ENCODE measurements at regions not wholly inside any gene's neighbourhood (a gene's known extent, or its start where the extent isn't known, plus 50 kb on each side); places are given as distances from the start of the nearest gene placed in this dataset.

- H3K27ac ChIP-seq (ENCODE audit: low read depth, low read length): no peak overlapping the region
- no peak overlapping the region for H3K9ac ChIP-seq (ENCODE audit: low read length)
- DNase-seq (ENCODE audit: low read depth) (no peak), FAIRE-seq (no peak)
- no peaks in the 10 kb centered on the region for H3K36me3 ChIP-seq (ENCODE audit: insufficient read depth, low read length)
- H4K20me1 ChIP-seq (ENCODE audit: insufficient read depth, low read length): no peaks in the 10 kb centered on the region
- no peak overlapping the region for H3K4me2 ChIP-seq (ENCODE audit: low read length)
- no peaks in the 10 kb centered on the region for H3K79me2 ChIP-seq (ENCODE audit: insufficient read depth, low read length)
- no peak for TF ChIP-seq CTCF (IDR thresholded peaks at IDR 0.05; ENCODE audit: insufficient read depth, low read depth, low read length)
- no peak for TF ChIP-seq EZH2 (IDR thresholded peaks at IDR 0.05; ENCODE audit: insufficient read depth, low read length)
- H2AFZ ChIP-seq (ENCODE audit: low read depth, low read length): no peak overlapping the region
- Mint-ChIP-seq H3K9me3 (ENCODE audit: unreplicated experiment) (no peaks in the 10 kb centered on the region), H3K4me3 (ENCODE audit: unreplicated experiment) (no peak overlapping the region), H3K36me3 (ENCODE audit: low read depth, unreplicated experiment) (no peaks in the 10 kb centered on the region), H3K27ac (ENCODE audit: unreplicated experiment) (no peak overlapping the region), H3K4me1 (ENCODE audit: low read depth, unreplicated experiment) (no peaks in the 10 kb centered on the region), H3K27me3 (ENCODE audit: low read depth, unreplicated experiment) (no peaks in the 10 kb centered on the region)
- H3K4me3 ChIP-seq (ENCODE audit: insufficient read depth, low read depth, low read length): no peak overlapping the region
- H3K27me3 ChIP-seq (ENCODE audit: insufficient read depth, low read length): no peaks in the 10 kb centered on the region
- H3K4me1 ChIP-seq (ENCODE audit: insufficient read depth, low read length): no peaks in the 10 kb centered on the region
- H3K9me3 ChIP-seq (ENCODE audit: insufficient read depth, low read depth, low read length): no peaks in the 10 kb centered on the region
Measured at GRCh38 chr13:22262001-22262885, 591.4 kb downstream of the FGF9 start.

GRCh38 chr13:22263185-22263584 is 592.3 kb downstream of the FGF9 start:
- H3K36me3 ChIP-seq (ENCODE audit: insufficient read depth, low read length): no peaks in the 10 kb centered on the region
- H3K9ac ChIP-seq (ENCODE audit: low read length): no peak overlapping the region
- TF ChIP-seq EZH2 (IDR thresholded peaks at IDR 0.05; ENCODE audit: insufficient read depth, low read length): no peak
- no peaks in the 10 kb centered on the region for H4K20me1 ChIP-seq (ENCODE audit: insufficient read depth, low read length)
- Mint-ChIP-seq H3K27ac (ENCODE audit: unreplicated experiment) (no peak overlapping the region), H3K4me1 (ENCODE audit: low read depth, unreplicated experiment) (no peaks in the 10 kb centered on the region), H3K4me3 (ENCODE audit: unreplicated experiment) (no peak overlapping the region), H3K27me3 (ENCODE audit: low read depth, unreplicated experiment) (no peaks in the 10 kb centered on the region), H3K36me3 (ENCODE audit: low read depth, unreplicated experiment) (no peaks in the 10 kb centered on the region), H3K9me3 (ENCODE audit: unreplicated experiment) (no peaks in the 10 kb centered on the region)
- no peaks in the 10 kb centered on the region for H3K4me1 ChIP-seq (ENCODE audit: insufficient read depth, low read length)
- H3K4me2 ChIP-seq (ENCODE audit: low read length): no peak overlapping the region
- no peak overlapping the region for H3K4me3 ChIP-seq (ENCODE audit: insufficient read depth, low read depth, low read length)
- no peak for FAIRE-seq
- no peak overlapping the region for H2AFZ ChIP-seq (ENCODE audit: low read depth, low read length)
- H3K9me3 ChIP-seq (ENCODE audit: insufficient read depth, low read depth, low read length): peaks cover 3% of the 10 kb centered on the region
- no peaks in the 10 kb centered on the region for H3K79me2 ChIP-seq (ENCODE audit: insufficient read depth, low read length)
- DNase-seq (ENCODE audit: low read depth): no peak
- H3K27me3 ChIP-seq (ENCODE audit: insufficient read depth, low read length): no peaks in the 10 kb centered on the region
- no peak overlapping the region for H3K27ac ChIP-seq (ENCODE audit: low read depth, low read length)

GRCh38 chr13:22265563-22265962 is 594.7 kb downstream of the FGF9 start:
- DNase-seq (ENCODE audit: low read depth) (no peak), FAIRE-seq (no peak)
- H3K4me3 Mint-ChIP-seq (ENCODE audit: unreplicated experiment): no peak overlapping the region
- Histone ChIP-seq H3K27me3 (ENCODE audit: insufficient read depth, low read length) (no peaks in the 10 kb centered on the region), H3K4me2 (ENCODE audit: low read length) (no peak overlapping the region), H2AFZ (ENCODE audit: low read depth, low read length) (no peak overlapping the region), H3K79me2 (ENCODE audit: insufficient read depth, low read length) (no peaks in the 10 kb centered on the region), H3K9me3 (ENCODE audit: insufficient read depth, low read depth, low read length) (peaks cover 5% of the 10 kb centered on the region), H3K4me1 (ENCODE audit: insufficient read depth, low read length) (no peaks in the 10 kb centered on the region), H3K36me3 (ENCODE audit: insufficient read depth, low read length) (no peaks in the 10 kb centered on the region), H3K9ac (ENCODE audit: low read length) (no peak overlapping the region), H4K20me1 (ENCODE audit: insufficient read depth, low read length) (no peaks in the 10 kb centered on the region), H3K27ac (ENCODE audit: low read depth, low read length) (no peak overlapping the region), H3K4me3 (ENCODE audit: insufficient read depth, low read depth, low read length) (no peak overlapping the region)
- TF ChIP-seq CTCF (IDR thresholded peaks at IDR 0.05; ENCODE audit: insufficient read depth, low read depth, low read length) (no peak), EZH2 (IDR thresholded peaks at IDR 0.05; ENCODE audit: insufficient read depth, low read length) (no peak)
- no peak overlapping the region for H3K27ac Mint-ChIP-seq (ENCODE audit: unreplicated experiment)
- no peaks in the 10 kb centered on the region for H3K9me3 Mint-ChIP-seq (ENCODE audit: unreplicated experiment)
- H3K4me1 Mint-ChIP-seq (ENCODE audit: low read depth, unreplicated experiment): no peaks in the 10 kb centered on the region
- no peaks in the 10 kb centered on the region for H3K27me3 Mint-ChIP-seq (ENCODE audit: low read depth, unreplicated experiment)
- H3K36me3 Mint-ChIP-seq (ENCODE audit: low read depth, unreplicated experiment): no peaks in the 10 kb centered on the region
